Hematopoietic multipotent progenitor cell (in vitro differentiated cells): ENCODE measurements at regions not wholly inside any gene's neighbourhood (a gene's known extent, or its start where the extent isn't known, plus 50 kb on each side); places are given as distances from the start of the nearest gene placed in this dataset.
A peak's percentile ranks its signal among the peaks of the same experiment; 100 is the strongest.
"Not testable (repeated sequence)": the region's sequence is repeated elsewhere in the genome, so short reads cannot be mapped to it uniquely, and the experiment has no call there.

ENCODE experiments used
- DNase-seq, 3 donors: peaks; one replicate each; pipeline ENCODE4 v3.0.0-alpha.2; 2011 to 2015; ENCODE audit warnings: low read depth in 2 of 3, low spot score in 2 of 3

DNA sequence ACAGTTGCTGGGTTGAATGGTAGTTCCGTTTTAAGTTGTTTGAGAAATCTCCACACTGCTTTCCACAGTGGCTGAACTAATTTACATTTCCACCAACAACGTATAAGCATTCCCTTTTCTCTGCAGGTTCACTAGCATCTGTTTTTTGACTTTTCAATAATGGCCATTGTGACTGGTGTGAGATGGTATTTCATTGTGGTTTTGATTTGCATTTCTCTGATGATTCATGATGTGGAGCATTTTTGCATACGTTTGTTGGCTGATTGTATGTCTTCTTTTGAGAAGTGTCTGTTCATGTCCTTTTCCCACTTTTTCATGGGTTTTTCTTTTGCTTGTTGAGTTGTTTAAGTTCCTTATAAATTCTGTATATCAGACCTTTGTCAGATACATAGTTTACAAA, 150.2 kb upstream of the MAP3K1 start:
- not testable (repeated sequence) for DNase-seq

- DNase-seq, result no peak
Observed at GRCh38 chr5:56664025-56664424, 151.3 kb upstream of the MAP3K1 start.

GRCh38 chr5:56663523-56663922, 151.8 kb upstream of the MAP3K1 start:
- no peak for DNase-seq

DNA sequence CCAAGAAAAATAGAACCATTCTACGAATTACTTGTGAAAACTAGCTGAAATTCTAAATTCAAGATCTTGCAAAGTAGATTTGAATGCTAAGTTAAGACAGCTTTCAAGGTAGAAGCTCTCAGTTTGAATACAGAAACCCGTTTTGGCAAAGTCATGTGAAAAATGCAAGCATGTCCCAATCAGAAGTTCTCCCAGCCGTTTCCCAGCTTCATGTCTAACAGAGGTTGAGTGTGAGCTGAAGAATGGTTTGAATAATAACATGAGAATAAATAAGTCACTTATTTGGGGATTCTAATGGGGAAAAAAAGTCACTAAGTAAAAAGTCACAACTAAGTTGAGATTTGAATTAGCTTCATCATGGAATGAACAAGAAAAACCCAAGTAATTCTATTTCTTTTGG, 152.5 kb upstream of the MAP3K1 start:
- DNase-seq, result no peak

DNA sequence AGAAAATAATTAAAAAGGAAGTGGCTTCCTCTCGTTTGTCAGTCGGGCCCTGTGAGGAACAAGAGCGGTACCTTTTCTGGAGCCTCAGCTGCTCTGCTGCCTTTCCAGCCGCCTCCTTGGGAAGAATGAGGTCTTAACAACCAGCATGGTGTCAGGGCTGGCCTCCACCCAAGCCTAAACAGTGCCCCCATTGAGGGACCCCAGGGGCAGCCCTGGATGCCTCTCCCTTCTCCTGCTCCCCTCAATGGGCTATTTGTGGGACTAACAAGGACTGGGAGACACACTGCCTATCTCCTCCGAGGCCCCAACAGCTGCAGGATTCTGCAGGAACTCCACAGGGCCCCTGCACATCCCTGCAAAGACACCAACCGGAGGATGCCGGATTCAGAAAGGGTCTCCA, 155.4 kb upstream of the MAP3K1 start:
- DNase-seq, result no peak

DNA sequence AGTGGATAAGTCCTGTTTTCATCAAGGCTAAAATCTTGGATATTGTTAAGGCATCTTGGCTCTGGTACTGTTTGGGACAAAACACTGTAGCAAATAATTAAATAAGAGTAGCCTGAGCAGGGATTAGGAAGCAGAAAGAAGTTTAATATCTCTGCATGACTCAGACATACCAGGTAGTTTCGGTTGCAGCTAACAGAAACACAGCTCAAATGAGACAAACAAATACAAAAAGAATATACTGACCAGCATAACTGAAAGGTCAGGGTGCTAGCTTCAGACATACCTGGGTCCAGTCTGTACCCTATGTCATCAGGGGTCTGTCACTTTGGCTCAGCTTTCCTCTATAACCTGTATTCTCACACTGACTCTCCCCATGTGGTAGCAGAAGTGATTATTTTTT, 156.4 kb upstream of the MAP3K1 start:
- DNase-seq, result no peak

- DNase-seq, result no peak
Observed at GRCh38 chr5:56656846-56657726, 158.3 kb upstream of the MAP3K1 start.

DNA sequence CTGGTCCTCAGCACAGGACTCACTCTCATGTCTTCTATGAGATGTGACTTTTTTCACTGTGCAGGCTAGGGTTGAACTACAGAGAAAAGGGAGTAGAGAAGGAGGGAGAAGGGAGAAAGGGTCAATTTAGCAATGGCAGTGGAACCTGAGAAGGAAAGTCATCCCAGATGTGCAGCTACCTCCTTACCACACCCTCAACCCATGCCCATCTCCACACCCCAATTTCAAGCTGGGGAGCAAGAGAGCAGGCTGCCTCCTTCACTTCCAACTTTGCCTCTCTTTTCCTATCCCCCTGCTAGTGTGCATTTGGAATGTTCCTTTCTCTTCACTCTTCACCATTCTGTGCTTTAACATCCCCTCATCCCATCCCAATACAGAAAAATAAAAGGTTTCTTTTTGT, 163.5 kb upstream of the MAP3K1 start:
- DNase-seq, result no peak

DNA sequence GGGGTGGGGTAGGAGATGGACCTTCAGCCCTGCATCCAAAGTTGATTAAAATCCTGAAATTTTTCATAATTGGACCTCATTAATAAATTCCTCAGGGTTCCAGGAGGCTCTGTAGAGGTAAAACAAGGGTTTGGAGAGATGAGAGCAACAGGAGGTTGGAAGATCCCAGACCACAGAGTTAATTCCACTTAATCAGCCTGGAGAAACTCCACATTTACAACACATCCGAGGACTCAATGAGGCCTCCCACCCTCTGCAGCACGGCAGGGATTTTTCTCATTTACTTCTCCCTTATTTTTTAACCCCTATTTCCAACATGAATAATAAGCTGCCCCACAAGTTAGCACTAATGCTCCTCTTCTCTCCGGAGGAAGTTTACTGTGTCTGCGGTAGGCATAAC, 165.0 kb upstream of the MAP3K1 start:
- DNase-seq, result no peak

DNA sequence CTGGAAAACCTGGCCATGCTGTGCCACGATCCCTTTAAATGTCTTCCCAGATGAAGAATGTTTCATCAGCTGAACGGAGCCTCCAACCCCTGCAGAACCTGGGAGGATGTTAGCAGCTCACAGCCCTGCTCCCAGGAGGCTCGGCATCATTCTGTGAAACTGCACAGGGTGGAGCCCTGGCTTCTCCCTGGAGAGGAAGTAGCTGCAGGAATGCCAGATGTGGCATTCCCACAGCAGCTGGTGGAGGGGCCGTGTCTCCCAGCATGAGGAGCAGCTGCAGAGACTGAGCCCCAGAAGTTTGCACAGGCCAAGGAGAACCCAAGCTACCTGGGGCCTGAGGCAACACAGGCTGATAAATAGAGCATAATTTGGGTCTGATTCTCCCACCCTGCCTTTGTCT, 165.8 kb upstream of the MAP3K1 start:
- DNase-seq, result no peak

DNA sequence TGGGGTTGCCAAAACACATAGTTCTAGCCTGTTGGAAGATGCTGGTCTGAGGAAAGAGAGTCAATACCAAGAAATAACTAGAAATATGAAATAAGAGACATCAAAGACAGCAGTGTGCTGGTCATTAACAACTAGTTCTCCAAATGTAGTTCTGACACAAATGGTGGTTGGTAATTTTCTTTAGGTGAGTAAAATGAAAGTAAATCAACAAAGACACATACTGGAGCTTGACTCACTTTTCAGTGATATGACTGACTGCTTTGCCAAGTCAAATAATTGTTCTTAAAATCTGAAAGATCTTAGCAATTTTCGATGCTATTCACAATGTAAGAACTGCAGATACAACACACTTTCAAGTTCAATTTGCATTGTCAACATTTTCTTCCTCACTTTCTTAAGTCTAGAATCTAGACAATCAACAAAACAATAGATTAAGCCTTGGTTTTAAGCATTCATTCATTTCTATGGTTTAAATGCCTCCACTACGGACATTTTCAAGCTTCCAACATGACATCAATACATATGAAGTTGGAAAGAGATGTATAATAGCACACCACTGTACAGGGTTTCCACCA, 166.8 kb upstream of the MAP3K1 start:
- no peak for DNase-seq

DNA sequence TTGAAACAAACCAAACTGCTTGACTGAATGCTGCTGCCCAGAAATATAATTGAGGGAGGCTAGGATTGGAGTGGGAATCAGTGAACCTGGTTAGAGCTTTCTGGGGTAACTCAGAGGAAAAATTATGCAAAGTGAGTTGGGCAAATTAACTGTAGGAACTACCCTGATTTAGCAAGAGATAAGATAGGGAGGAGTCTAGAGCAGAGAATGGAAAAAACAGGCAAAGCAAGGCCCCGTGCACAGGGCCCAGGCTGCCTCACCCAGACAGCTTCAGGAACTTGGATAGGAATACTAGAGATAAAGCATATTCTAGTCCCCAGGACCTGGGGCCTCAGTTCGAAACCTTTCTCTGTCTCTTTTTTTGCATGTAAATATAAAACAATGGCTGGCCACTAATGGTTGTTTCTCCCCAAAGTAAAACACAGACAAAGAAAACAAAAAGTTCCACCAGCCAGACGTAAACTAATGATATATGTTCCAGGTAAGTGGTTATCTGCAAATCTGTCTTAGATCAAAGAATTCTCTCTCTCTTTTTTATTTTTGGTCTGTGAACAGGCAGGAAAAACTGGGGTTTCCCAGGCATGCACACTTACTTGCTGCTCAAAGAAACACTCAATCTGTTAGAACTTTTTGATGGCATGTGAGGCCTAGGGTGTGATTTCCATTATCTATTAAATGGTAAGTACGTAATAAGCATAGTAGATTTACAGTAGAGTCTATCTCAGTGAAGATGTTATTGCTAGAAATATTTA, 168.1 kb upstream of the MAP3K1 start:
- no peak for DNase-seq

DNA sequence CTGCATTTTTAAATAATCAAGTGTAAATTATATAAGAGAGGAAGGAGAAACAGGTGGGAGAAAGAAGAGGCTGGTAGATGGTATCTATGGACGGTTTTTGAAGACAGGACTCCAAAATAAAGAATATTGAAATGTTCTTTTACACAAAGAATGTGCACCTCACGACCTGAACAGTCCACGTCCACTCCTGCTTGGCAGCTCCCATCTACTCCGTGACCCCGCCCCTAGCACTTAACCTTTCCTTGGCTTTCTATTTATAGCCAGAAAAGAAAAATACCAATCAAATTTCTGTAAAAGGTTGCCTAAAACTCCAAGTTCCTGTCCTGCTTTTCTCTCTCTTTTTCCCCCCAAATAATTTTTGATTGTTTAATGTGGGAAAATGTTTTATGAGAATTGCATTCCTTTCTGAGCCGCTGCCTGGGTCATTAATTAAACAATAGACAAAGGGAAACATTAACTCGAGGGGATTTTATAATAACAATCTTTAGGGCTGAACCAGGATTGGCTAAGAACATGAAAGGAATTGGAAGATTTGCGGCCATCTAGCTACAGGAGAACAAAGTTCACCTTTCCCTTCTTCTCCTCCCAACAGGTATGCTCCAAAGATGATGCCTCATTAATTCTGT, 173.6 kb upstream of the MAP3K1 start:
- DNase-seq, result no peak

GRCh38 chr5:56640763-56641406, 174.5 kb upstream of the MAP3K1 start:
- DNase-seq, result peak in 2 of 3 donors; percentile 14 to 56

GRCh38 chr5:56639476-56639875, 175.9 kb upstream of the MAP3K1 start:
- DNase-seq, result no peak

DNA sequence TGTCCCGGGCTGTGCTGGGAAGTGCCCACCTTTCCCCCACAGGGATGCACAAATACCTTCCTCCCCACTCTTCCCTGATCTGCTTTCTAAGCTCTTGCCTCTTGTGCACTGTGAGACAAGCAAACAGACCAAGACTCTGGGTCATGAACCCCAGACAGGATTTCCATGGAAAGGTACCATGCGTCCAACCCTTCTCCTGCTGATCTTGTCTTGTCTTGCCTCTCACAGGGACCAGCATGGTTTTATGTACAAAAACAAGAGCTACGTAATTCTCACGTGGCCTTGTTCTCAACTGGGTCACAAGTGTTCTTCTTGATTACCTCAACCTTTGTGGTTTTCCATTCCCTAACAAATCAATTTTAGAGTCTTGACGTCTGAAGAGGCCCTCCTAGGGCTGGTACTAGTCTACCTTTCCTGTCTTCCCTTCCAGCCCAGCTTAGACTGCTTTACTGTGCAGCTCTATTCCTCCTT, 176.5 kb upstream of the MAP3K1 start:
- DNase-seq, result no peak

DNA sequence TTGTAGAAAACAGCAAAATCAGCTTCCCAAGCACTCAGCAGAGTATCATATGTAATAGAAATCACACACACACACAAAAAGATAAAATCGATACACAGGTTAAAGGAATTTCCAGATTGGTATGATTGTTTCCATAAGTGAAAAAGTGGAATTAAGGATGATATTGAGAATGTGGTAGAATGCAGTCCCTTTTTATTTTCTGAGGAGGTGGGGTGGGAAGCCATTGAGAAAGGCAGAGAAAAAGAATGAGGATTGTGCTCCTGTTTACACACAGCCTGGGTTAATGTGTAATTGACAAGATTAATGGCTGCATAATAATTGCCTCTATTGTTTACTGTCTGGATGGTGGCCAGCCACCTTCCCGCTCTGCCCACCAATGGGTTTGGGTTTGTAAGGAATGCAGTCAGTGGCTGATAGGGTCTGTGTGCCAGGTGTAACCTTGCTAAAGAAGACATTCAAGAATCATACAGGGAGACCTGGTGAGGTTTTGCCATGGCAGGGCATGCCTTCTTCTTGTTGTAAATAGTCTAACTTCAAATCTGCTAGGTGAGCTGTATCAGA, 177.2 kb upstream of the MAP3K1 start:
- no peak for DNase-seq

DNA sequence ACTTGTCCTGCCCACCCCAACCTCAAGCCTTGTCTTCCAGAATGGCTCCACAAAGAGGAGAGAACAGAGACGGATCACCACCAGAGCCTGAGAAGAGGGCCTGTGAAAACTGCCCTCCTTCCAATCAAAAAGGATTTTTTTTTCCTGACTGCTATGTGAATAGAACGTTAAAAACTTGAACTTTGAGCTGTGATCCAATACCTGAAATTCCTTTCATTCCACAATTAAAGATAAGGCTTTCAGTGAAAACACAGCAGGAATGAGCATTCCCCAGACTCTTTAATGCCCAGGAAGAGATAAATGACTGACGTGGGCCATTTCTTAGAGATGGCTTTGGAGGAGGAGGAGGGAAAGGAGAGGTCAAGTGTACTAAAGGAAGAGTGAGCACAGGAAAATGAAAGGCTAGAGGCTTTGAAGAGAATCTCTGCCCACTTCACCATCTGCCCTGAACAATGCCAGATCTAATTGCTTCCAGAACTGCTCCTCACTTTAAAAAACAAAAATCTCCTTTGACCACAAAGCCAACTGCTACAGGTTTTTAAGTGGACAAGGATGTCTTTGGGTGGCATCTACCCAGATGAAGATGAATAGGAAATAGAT, 177.9 kb upstream of the MAP3K1 start:
- DNase-seq, result no peak

GRCh38 chr5:56633950-56634349, 181.4 kb upstream of the MAP3K1 start:
- DNase-seq, result no peak

DNA sequence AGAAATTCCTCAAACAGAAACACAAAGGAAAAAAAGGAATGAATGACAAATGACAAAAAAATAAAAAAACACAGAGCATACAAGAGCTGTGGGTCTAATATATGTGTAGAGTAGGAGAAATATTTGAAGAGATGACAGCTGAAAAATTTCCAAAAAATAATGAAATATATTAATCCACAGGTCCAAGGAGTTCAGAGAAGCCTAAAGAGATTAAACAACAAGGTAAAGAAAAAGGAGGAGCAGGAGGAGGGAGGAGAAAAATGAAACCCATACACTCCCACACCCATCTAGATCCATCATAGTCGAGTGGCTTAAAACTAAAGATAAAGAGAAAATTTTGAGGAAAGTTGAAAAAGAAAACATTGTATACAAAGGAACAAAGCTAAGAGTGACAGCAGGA, 182.4 kb upstream of the MAP3K1 start:
- no peak for DNase-seq
